GM21390 (cell line): ENCODE measurements at regions not wholly inside any gene's neighbourhood (a gene's known extent, or its start where the extent isn't known, plus 50 kb on each side); places are given as distances from the start of the nearest gene placed in this dataset.
"Not testable (repeated sequence)": the region's sequence is repeated elsewhere in the genome, so short reads cannot be mapped to it uniquely, and the experiment has no call there.

ENCODE experiments used
- ATAC-seq: cut with Tn5 transposase; IDR thresholded peaks from one replicate; pipeline ENCODE4 v1.9.1; 2021; ENCODE audit not compliant: unreplicated experiment

DNA sequence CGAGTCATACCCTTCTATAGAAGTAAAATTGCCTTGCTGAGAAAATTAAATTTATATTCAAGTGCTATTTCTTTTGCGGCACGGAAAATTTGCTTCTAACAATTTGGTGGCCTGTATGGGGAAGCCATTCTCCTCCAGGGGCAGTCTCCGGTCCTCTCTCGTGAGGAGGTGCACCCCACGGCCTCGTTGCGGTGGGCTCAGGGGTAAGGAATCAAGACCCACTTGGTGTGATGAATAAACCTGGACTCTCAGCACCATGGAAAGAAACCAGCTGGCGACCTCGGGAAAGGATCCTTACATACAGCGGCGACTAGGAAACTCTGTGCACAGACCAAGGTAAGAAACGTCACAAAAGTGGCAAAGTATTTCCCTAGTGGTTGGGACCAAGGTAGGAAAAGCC lies 252.9 kb downstream of the DPY19L2 start:
- no peak for ATAC-seq

- no peak for ATAC-seq
Observed at GRCh38 chr12:63410197-63410596, 258.1 kb downstream of the DPY19L2 start.

DNA sequence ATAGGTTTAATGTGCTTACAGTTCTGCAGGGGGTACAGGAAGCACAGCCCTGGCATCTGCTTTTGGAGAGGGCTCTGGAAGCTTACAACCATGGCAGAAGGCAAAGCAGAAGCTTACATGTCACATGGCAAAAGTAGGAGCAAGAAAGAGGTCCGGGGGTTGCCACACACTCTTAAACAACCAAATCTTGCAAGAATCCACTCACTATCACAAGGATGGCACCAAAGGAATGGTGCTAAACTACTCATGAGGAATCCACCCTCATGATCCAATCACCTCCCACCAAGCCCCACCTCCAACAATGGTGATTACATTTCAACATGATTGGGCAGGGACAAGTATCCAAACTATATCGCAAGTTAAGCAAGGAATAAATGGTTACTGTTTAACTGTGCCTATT lies 255.8 kb upstream of the AVPR1A start:
- ATAC-seq: no peak

- ATAC-seq: no peak
Observed at GRCh38 chr12:63404611-63405010, 253.6 kb upstream of the AVPR1A start.

DNA sequence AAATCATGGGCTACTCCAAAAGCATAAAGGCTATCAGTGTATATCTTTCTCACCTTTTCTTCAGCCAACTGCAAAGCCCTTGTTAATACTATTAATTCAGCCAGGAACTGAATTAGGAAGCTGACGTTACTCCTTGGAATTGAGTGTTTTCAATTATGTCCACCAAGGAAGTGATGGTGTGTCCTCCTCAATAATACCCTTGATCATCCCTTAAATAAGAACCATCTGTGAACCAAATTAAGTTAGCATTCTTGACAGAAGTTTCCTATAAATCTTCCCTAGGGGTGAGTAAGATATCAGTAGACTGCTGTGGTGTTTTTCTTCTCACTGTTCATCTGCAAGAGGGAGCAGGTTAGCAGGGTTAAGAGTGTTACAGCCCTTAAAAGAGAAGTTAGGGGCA lies 252.3 kb upstream of the AVPR1A start:
- no peak for ATAC-seq

DNA sequence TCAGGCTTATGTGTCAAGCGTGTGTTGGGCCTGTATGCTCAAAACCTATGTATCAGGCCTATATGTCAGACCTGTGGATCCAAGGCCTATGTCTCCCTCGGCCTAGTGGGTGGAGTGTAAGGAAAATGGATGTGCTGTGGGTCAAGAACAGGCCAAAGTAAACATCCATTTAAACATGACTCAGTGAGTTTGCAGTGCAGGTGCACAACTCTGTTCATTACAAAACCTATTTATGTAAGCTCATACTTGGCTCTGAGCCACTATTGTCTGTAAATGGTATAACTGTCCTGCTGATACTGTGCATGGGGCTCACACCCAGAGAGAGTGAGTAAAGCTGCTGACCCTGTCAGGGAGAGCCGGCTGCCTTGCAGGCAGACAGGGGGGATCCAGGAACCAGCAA lies 249.7 kb upstream of the AVPR1A start:
- no peak for ATAC-seq

DNA sequence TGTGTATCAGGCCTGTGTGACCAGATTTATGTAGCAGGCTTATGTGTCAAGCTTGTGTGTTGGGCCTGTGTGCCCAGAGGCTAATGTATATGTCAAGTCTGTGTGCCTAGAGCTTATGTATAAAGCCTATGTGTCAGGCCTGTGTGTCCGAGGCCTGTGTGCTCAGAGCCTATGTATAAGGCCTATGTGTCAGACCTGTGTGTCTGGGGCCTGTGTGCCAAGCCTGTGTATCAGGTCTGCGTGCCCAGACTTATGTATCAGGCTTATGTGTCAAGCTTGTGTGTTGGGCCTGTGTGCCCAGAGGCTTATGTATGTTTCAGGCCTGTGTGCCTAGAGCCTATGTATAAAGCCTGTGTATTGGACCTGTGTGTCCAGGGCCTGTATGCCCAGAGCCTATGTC lies 249.3 kb upstream of the AVPR1A start:
- no peak for ATAC-seq

- ATAC-seq: no peak
Observed at GRCh38 chr12:63397807-63398206, 246.8 kb upstream of the AVPR1A start.

DNA sequence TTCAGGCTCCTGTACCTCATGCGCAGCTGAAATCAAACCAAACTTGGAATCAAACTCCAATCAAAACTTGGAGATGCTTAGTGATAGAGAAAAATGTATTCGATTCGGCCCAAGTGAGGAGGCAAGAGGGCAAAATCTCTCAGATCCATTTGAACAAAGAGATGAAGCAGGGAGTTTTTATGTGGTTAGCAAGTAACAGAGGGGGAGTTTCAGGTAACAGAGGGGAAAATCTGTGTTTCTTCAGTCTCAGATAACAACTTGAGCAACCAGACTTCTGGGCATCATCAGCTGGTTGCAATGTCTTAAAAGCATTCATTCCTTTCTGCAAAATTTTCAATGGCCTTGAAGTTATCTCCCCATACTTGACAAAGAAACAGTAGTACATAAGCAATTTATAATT lies 245.1 kb upstream of the AVPR1A start:
- ATAC-seq: no peak

GRCh38 chr12:63394983-63395382 lies 244.0 kb upstream of the AVPR1A start:
- ATAC-seq: no peak

DNA sequence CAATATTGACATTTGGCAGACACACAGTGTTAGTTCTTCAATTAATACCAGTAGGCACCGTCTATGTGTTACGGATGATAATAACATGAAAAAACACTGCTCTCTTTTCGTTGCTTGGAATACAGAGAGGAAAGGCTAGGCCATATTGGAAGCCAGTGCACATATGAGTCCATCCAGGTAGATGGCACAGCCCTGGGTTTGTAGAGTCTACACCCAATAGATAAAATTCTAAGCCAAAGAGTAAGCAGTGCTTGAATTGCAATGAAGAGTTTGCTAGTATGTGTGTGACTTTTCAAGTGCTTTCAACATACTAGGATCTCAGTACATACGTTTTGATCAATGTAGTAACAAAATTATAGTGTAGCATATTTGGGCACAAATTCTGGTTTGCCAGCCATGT lies 243.3 kb upstream of the AVPR1A start:
- no peak for ATAC-seq

GRCh38 chr12:63389211-63389610 lies 238.2 kb upstream of the AVPR1A start:
- ATAC-seq: no peak

GRCh38 chr12:63387771-63388170 lies 236.8 kb upstream of the AVPR1A start:
- ATAC-seq: no peak

GRCh38 chr12:63382930-63383329 lies 231.9 kb upstream of the AVPR1A start:
- ATAC-seq: no peak

- no peak for ATAC-seq
Observed at GRCh38 chr12:63362791-63363190, 211.8 kb upstream of the AVPR1A start.

DNA sequence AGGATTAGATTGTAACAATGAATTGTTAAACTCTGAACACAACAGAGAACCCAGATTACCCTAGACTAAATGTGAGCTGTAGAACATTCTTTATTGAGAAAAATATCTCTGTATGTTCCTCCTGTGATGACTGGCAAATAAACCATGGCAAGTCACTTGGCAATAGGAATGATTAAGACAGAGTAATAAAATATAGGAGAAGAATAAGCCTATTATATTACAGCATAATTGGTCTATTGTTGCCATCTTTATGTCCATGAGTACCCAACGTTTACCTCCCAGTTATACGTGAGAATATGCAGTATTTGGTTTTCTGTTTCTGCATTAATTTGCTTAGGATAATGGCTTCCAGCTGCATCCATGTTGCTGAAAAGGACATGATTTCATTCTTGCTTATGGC lies 211.2 kb upstream of the AVPR1A start:
- ATAC-seq: no peak

DNA sequence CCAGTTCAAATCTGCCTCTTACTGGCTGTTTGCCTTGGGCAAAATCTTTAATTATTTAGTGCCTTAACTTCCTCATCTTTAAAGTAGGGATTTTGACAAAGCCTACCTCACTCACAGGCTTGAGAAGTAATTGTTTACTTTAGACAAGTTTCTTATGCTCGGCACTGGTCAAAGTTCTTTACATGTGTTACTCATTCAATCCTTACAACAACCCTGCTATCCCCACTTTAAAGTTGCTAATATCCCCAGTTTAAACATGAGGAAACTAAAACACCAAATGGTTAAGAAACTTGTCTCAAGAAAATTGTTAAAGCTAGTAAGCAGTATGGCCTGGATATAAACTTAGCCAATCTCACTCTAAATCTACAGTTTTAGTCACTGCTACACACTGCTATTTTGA lies 204.0 kb upstream of the AVPR1A start:
- no peak for ATAC-seq

DNA sequence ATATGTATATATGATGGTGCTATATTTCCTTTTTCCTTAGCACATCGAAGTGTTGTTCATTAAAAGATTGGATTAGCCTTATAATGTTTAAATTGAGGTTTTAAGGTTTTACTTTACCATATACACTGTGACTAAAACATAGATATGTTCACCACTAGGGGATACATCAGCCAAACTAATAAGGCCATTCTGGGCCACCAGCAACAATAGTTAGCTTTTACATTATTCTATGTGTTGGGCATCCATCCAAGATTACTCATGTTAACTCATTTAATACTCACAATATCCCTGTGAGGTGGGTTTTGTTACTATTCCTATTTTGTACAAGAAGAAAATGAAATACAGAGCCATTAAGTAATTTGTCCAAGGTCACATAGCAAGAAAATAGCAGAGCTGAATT lies 202.6 kb upstream of the AVPR1A start:
- ATAC-seq: no peak

GRCh38 chr12:63351370-63351769 lies 200.4 kb upstream of the AVPR1A start:
- ATAC-seq: no peak

- ATAC-seq: no peak
Observed at GRCh38 chr12:63348556-63348955, 197.6 kb upstream of the AVPR1A start.

DNA sequence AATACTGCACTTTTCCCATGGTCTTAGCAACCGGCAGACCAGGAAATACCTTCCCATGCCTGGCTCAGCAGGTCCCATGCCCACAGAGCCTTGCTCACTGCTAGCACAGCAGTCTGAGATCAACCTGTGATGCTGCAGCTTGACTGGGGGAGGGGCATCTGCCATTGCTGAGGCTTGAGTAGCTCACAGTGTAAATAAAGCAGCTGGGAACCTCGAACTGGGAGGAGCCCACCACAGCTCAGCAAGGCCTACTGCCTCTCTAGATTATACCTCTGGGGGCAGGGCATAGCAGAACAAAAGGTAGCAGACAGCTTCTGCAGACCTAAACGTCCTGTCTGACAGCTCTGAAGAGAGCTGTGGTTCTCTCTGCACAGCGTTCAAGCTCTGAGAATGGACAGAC lies 186.2 kb upstream of the AVPR1A start:
- ATAC-seq: not testable (repeated sequence)

DNA sequence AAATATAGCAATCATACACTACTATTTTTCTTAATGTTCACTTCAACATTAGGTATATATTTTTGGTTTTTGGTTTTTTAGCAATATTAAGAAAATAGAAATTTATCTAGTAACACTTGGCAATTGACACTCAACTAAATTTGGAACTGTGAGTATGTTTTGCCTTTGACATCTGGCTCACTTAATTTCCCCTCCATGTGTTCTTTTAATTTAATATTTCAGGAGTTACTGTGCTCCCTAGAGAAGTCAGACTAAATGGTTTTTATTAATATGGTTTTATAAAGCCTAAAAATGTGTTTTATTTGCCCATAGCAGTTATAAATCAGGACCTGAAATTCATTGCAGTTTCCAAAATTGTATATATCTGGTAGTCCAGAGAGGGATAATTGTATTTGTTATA lies 175.3 kb upstream of the AVPR1A start:
- no peak for ATAC-seq

GRCh38 chr12:63325757-63326156 lies 174.8 kb upstream of the AVPR1A start:
- ATAC-seq: no peak

GRCh38 chr12:63323942-63324341 lies 172.9 kb upstream of the AVPR1A start:
- ATAC-seq: no peak
